Vagina (tissue), 2 donors: ENCODE measurements at regions not wholly inside any gene's neighbourhood (a gene's known extent, or its start where the extent isn't known, plus 50 kb on each side); places are given as distances from the start of the nearest gene placed in this dataset.

Source experiments
- DNase-seq, 2 donors: peaks; one replicate each; pipeline ENCODE4 v3.0.0-alpha.2; 2017; ENCODE audit errors: extremely low spot score in 2 of 2
- H3K27ac ChIP-seq: fragments of 200-600 bp; sonication (generic); one replicate; pipeline ENCODE4 v1.5.1; 2019
- H3K27me3 ChIP-seq: fragments of 200-600 bp; sonication (generic); one replicate; pipeline ENCODE4 v1.5.1; 2019
- H3K36me3 ChIP-seq, 2 donors: fragments of 200-600 bp; sonication (generic); one replicate each; pipeline ENCODE4 v1.5.1; 2017 to 2019
- H3K4me1 ChIP-seq: fragments of 200-600 bp; sonication (generic); one replicate; pipeline ENCODE4 v1.5.1; 2019
- H3K4me3 ChIP-seq, 2 donors: fragments of 200-600 bp; sonication (generic); 1 replicate in 1 of 2; 2 replicates in 1 of 2; pipeline ENCODE4 v1.5.1; 2016 to 2019
- H3K9me3 ChIP-seq: fragments of 200-600 bp; sonication (generic); one replicate; pipeline ENCODE4 v1.5.1; 2019
- POLR2A ChIP-seq, 2 donors: fragments of 450-650 bp; IDR thresholded peaks; one replicate each; pipeline ENCODE4 v1.6.1; 2017; ENCODE audit warnings: antibody characterized with exemption in 2 of 2, mild to moderate bottlenecking in 2 of 2, moderate library complexity in 2 of 2
- POLR2AphosphoS5 ChIP-seq, 2 donors: sonication (generic); formaldehyde crosslinking; IDR thresholded peaks; one replicate each; pipeline ENCODE4 v1.9.0; 2017; ENCODE audit warnings: antibody characterized with exemption in 2 of 2, mild to moderate bottlenecking in 2 of 2, low read depth in 1 of 2; ENCODE audit not compliant: insufficient read depth in 1 of 2
- intact Hi-C: fragments of 100-400 bp; cut with DNase I; formaldehyde crosslinking; loops from one replicate; pipeline ENCODE4 v1.15.1; 2023
- TF ChIP-seq, protein P1 (sequence below), 3 experiments: fragments of 450-650 bp in 2 of 3; fragments of 200-600 bp in 1 of 3; sonication (generic) in 1 of 3; IDR thresholded peaks; one replicate each; pipeline ENCODE4 v1.5.1; 2017 to 2019; ENCODE audit warnings: antibody characterized with exemption in 3 of 3, mild to moderate bottlenecking in 2 of 3, moderate library complexity in 2 of 3

DNA sequence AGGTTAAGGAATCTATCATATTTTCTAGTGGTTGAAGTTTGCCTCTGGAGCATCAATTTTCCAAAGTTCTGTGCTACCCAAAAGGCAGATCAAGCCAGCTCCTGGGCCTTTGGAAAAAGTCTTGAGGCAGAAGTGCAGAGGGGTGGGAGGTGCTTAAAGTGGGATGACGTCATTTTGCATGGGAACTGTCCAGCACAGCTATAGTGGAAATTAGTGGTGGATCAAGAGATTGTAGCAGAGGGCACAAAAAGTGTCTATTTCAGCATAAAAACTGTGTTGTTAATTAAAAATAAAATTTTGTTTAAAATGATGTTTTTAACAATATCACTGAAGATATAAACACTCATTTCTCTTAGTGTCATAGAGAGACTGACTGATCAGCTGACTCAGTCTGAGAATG lies 221.9 kb downstream of the LRRN1 start:
- Histone ChIP-seq H3K9me3 (no peaks in the 10 kb centered on the region), H3K4me1 (no peaks in the 10 kb centered on the region), H3K4me3 (no peak overlapping the region), H3K27ac (no peak overlapping the region), H3K27me3 (no peaks in the 10 kb centered on the region), H3K36me3 (no peaks in the 10 kb centered on the region)
- intact Hi-C loops: no loop called here
- TF ChIP-seq POLR2AphosphoS5 (IDR thresholded peaks at IDR 0.05; ENCODE audit: insufficient read depth in 1 of 2, low read depth in 1 of 2) (no peak), POLR2A (IDR thresholded peaks at IDR 0.05) (no peak)
- TF ChIP-seq, protein P1, sequence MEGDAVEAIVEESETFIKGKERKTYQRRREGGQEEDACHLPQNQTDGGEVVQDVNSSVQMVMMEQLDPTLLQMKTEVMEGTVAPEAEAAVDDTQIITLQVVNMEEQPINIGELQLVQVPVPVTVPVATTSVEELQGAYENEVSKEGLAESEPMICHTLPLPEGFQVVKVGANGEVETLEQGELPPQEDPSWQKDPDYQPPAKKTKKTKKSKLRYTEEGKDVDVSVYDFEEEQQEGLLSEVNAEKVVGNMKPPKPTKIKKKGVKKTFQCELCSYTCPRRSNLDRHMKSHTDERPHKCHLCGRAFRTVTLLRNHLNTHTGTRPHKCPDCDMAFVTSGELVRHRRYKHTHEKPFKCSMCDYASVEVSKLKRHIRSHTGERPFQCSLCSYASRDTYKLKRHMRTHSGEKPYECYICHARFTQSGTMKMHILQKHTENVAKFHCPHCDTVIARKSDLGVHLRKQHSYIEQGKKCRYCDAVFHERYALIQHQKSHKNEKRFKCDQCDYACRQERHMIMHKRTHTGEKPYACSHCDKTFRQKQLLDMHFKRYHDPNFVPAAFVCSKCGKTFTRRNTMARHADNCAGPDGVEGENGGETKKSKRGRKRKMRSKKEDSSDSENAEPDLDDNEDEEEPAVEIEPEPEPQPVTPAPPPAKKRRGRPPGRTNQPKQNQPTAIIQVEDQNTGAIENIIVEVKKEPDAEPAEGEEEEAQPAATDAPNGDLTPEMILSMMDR (IDR thresholded peaks at IDR 0.05): no peak
- DNase-seq: no peak

DNA sequence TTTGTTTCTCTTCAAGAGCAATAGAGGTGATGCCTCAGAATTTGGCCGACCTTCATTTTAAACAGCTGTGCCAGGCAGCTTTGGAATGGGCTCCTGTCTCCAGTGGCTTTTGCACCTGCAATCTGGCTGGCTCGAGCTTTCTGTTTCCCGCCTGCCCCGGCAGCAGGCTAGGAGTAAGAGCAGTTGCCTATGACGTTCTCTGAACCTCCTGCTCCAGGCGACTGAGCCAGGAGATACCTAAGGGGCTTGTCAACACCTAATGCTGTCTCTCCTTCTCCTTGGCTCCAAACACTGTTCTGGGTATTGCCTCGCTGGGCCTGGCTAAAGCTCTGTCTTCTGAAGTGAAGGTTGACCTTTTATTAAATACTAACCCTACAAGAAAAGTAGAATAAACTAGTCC lies 229.9 kb downstream of the LRRN1 start:
- intact Hi-C loops: no loop called here
- TF ChIP-seq POLR2AphosphoS5 (IDR thresholded peaks at IDR 0.05; ENCODE audit: insufficient read depth in 1 of 2, low read depth in 1 of 2): no peak
- Histone ChIP-seq H3K4me1 (no peaks in the 10 kb centered on the region), H3K4me3 (no peak overlapping the region), H3K27me3 (no peaks in the 10 kb centered on the region), H3K27ac (no peak overlapping the region), H3K36me3 (no peaks in the 10 kb centered on the region), H3K9me3 (no peaks in the 10 kb centered on the region)
- DNase-seq: no peak

DNA sequence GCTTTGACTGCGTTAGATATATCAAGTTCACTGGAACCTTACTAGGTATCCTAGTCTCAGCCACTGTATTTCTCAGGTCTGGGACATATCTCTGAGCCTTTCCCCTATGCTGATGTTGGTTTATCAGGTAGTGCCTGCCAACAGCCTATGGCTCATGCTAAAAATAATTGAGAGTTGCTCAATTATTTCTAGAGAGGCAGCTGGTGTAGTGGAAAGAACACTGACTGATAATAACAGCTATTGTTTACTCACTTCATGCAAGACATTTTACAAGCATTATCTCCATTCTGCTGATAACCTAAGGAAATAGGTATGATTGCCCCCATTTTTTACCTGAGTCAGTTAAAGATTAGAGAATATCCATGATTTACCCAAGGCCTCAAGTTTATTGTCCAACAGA lies 231.4 kb downstream of the LRRN1 start:
- no peaks in the 10 kb centered on the region for H3K27me3 ChIP-seq
- no peak overlapping the region for H3K27ac ChIP-seq
- H3K4me1 ChIP-seq: no peaks in the 10 kb centered on the region
- DNase-seq: no peak
- TF ChIP-seq POLR2A (IDR thresholded peaks at IDR 0.05) (no peak), POLR2AphosphoS5 (IDR thresholded peaks at IDR 0.05; ENCODE audit: insufficient read depth in 1 of 2, low read depth in 1 of 2) (no peak)
- TF ChIP-seq, protein P1 (IDR thresholded peaks at IDR 0.05): no peak
- no peaks in the 10 kb centered on the region for H3K9me3 ChIP-seq
- no peak overlapping the region for H3K4me3 ChIP-seq
- no peaks in the 10 kb centered on the region for H3K36me3 ChIP-seq
- intact Hi-C loops: no loop called here

DNA sequence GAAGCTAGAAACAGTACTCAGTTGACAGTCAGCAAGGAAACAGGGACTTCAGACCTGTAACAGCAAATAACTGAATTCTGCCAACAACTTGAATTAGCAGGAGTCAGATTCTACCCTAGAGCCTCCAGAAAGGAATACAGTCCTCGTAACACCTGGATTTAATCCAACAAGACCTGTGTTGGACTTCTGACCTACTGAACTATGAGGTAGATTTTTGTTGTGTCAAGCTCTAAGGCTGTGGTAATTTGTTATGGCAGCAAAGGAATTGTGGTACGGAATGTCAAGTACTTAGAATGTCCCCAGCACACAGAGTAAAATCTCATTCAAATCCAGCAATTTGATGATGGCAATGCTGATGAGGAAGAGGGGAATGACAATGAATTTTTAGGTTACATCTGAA lies 234.1 kb downstream of the LRRN1 start:
- TF ChIP-seq, protein P1 (IDR thresholded peaks at IDR 0.05): no peak
- no peak for TF ChIP-seq POLR2AphosphoS5 (IDR thresholded peaks at IDR 0.05; ENCODE audit: insufficient read depth in 1 of 2, low read depth in 1 of 2)
- no peak for TF ChIP-seq POLR2A (IDR thresholded peaks at IDR 0.05)
- Histone ChIP-seq H3K9me3 (no peaks in the 10 kb centered on the region), H3K36me3 (no peaks in the 10 kb centered on the region), H3K27ac (no peak overlapping the region), H3K4me1 (no peaks in the 10 kb centered on the region), H3K27me3 (no peaks in the 10 kb centered on the region), H3K4me3 (no peak overlapping the region)
- intact Hi-C loops: no loop called here
- DNase-seq: no peak

DNA sequence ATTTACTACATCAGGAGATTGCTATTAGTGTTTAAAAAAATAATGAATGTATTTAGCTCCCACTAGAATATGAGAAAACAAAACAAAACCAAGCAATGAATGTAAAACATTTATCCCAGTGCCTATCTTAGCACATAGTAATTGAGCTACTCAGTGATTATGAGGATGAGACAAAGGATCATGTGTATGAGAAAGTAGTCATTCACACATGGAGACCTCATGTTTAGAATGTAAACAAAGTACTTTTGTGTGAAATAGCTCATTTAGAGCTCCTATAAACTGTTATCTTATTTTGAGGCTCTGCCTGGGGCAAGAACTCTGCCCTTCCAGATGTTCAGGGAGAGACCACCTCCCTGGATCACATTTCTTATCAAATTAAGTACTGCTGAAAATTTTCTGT lies 236.8 kb downstream of the LRRN1 start:
- Histone ChIP-seq H3K36me3 (no peaks in the 10 kb centered on the region), H3K27ac (no peak overlapping the region), H3K9me3 (no peaks in the 10 kb centered on the region), H3K27me3 (no peaks in the 10 kb centered on the region), H3K4me3 (no peak overlapping the region), H3K4me1 (no peaks in the 10 kb centered on the region)
- DNase-seq: no peak
- TF ChIP-seq POLR2AphosphoS5 (IDR thresholded peaks at IDR 0.05; ENCODE audit: insufficient read depth in 1 of 2, low read depth in 1 of 2): no peak
- TF ChIP-seq, protein P1 (IDR thresholded peaks at IDR 0.05): no peak
- TF ChIP-seq POLR2A (IDR thresholded peaks at IDR 0.05): no peak
- intact Hi-C loops: no loop called here

DNA sequence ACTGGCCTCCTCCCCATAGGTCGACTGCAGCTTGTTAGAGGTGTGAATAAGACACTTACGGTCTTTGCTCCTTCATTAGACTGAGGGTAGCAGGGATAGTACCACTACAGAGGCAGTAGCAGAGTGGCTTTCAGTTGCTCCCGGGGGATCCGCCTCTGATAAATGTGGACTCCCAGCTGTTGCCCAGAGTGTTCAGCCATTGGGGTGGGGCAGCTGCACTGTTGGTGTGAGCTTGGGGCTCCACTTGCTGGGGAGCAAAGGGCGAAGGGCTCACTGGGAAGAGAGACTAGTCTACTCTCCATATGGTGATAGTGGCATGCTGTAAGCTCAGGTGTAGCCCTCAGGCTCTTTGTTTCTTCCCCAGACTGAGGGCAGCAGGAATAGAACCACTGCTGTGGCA lies 239.1 kb downstream of the LRRN1 start:
- H3K4me1 ChIP-seq: no peaks in the 10 kb centered on the region
- no peaks in the 10 kb centered on the region for H3K27me3 ChIP-seq
- no peak for DNase-seq
- no peak overlapping the region for H3K4me3 ChIP-seq
- TF ChIP-seq POLR2AphosphoS5 (IDR thresholded peaks at IDR 0.05; ENCODE audit: insufficient read depth in 1 of 2, low read depth in 1 of 2) (no peak), POLR2A (IDR thresholded peaks at IDR 0.05) (no peak)
- TF ChIP-seq, protein P1 (IDR thresholded peaks at IDR 0.05): no peak
- intact Hi-C loops: no loop called here
- no peaks in the 10 kb centered on the region for H3K36me3 ChIP-seq
- no peaks in the 10 kb centered on the region for H3K9me3 ChIP-seq
- H3K27ac ChIP-seq: no peak overlapping the region
